ENCODE measurements at regions not wholly inside any gene's neighbourhood (a gene's known extent, or its start where the extent isn't known, plus 50 kb on each side); places are given as distances from the start of the nearest gene placed in this dataset.

DNA sequence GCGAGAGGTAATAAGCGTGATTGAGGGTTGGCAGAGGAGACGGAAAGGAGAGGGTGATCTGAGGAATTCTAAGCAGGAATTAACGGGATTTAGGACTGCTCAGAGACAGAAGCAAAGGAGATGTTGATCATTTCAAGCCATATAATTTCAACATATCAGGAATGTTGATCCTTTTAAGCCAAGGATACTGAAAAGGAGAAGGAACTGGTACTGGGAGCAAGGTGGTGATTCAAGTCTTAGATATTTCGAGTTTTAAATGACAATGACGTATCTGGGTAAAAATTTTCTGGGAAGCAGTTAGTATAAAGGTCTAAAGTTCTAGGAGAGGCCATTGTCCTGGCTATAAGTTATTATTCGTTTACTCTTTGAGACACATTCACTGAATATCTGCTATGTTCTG, 91.3 kb upstream of the OGFRL1 start:
- Histone ChIP-seq H3K4me1 (ENCODE audit: control insufficient read depth, insufficient read depth, low read length) (peaks cover 3% of the 10 kb centered on the region), H3K4me3 (ENCODE audit: low read depth, low read length) (no peak overlapping the region), H3K9me3 (ENCODE audit: control insufficient read depth, insufficient read depth, low read depth, low read length) (no peaks in the 10 kb centered on the region), H3K36me3 (ENCODE audit: control insufficient read depth in 2 of 2, insufficient read depth in 1 of 2, low read length in 2 of 2) (no peaks in the 10 kb centered on the region), H3K27ac (ENCODE audit: extremely low read depth, low read depth, low read length) (no peak overlapping the region)
- POLR2A ChIA-PET: interaction anchor here (1.3 kb wide), 1 partner anchor 91 kb away, joined by 4 read pairs; the partner anchor contains the start of gene OGFRL1
- TF ChIP-seq ZNF76 (tag by site-specific recombination; IDR thresholded peaks at IDR 0.05; ENCODE audit: borderline replicate concordance, low read depth) (no peak), ZNF354C (tag by site-specific recombination; IDR thresholded peaks at IDR 0.05; ENCODE audit: borderline replicate concordance, low read depth) (no peak), HOXA7 (CRISPR knock-in tag; IDR thresholded peaks at IDR 0.05; ENCODE audit: borderline replicate concordance) (no peak), EGR2 (tag by site-specific recombination; IDR thresholded peaks at IDR 0.05; ENCODE audit: low read depth) (no peak), ZNF830 (tag by site-specific recombination; IDR thresholded peaks at IDR 0.05; ENCODE audit: low read depth) (no peak), ZNF707 (tag by site-specific recombination; IDR thresholded peaks at IDR 0.05) (no peak), TCF7L2 (IDR thresholded peaks at IDR 0.05; ENCODE audit: borderline replicate concordance, low read depth, low read length) (no peak), ZNF521 (tag by site-specific recombination; IDR thresholded peaks at IDR 0.05) (no peak), TRIM28 (IDR thresholded peaks at IDR 0.05; ENCODE audit: borderline replicate concordance, low read length) (no peak), GLIS1 (tag by site-specific recombination; IDR thresholded peaks at IDR 0.05) (no peak), ZBTB8A (tag by site-specific recombination; IDR thresholded peaks at IDR 0.05) (no peak), ZNF211 (tag by site-specific recombination; IDR thresholded peaks at IDR 0.05; ENCODE audit: low read depth) (no peak)
- TF ChIP-seq, protein P1, sequence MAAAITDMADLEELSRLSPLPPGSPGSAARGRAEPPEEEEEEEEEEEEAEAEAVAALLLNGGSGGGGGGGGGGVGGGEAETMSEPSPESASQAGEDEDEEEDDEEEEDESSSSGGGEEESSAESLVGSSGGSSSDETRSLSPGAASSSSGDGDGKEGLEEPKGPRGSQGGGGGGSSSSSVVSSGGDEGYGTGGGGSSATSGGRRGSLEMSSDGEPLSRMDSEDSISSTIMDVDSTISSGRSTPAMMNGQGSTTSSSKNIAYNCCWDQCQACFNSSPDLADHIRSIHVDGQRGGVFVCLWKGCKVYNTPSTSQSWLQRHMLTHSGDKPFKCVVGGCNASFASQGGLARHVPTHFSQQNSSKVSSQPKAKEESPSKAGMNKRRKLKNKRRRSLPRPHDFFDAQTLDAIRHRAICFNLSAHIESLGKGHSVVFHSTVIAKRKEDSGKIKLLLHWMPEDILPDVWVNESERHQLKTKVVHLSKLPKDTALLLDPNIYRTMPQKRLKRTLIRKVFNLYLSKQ (tag by site-specific recombination; IDR thresholded peaks at IDR 0.05; ENCODE audit: borderline replicate concordance): no peak
- TF ChIP-seq, protein P2, sequence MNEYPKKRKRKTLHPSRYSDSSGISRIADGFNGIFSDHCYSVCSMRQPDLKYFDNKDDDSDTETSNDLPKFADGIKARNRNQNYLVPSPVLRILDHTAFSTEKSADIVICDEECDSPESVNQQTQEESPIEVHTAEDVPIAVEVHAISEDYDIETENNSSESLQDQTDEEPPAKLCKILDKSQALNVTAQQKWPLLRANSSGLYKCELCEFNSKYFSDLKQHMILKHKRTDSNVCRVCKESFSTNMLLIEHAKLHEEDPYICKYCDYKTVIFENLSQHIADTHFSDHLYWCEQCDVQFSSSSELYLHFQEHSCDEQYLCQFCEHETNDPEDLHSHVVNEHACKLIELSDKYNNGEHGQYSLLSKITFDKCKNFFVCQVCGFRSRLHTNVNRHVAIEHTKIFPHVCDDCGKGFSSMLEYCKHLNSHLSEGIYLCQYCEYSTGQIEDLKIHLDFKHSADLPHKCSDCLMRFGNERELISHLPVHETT (tag by site-specific recombination; IDR thresholded peaks at IDR 0.05): no peak
- TF ChIP-seq, protein P3, sequence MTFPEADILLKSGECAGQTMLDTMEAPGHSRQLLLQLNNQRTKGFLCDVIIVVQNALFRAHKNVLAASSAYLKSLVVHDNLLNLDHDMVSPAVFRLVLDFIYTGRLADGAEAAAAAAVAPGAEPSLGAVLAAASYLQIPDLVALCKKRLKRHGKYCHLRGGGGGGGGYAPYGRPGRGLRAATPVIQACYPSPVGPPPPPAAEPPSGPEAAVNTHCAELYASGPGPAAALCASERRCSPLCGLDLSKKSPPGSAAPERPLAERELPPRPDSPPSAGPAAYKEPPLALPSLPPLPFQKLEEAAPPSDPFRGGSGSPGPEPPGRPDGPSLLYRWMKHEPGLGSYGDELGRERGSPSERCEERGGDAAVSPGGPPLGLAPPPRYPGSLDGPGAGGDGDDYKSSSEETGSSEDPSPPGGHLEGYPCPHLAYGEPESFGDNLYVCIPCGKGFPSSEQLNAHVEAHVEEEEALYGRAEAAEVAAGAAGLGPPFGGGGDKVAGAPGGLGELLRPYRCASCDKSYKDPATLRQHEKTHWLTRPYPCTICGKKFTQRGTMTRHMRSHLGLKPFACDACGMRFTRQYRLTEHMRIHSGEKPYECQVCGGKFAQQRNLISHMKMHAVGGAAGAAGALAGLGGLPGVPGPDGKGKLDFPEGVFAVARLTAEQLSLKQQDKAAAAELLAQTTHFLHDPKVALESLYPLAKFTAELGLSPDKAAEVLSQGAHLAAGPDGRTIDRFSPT (tag by site-specific recombination; IDR thresholded peaks at IDR 0.05): no peak
- TF ChIP-seq, protein P4, sequence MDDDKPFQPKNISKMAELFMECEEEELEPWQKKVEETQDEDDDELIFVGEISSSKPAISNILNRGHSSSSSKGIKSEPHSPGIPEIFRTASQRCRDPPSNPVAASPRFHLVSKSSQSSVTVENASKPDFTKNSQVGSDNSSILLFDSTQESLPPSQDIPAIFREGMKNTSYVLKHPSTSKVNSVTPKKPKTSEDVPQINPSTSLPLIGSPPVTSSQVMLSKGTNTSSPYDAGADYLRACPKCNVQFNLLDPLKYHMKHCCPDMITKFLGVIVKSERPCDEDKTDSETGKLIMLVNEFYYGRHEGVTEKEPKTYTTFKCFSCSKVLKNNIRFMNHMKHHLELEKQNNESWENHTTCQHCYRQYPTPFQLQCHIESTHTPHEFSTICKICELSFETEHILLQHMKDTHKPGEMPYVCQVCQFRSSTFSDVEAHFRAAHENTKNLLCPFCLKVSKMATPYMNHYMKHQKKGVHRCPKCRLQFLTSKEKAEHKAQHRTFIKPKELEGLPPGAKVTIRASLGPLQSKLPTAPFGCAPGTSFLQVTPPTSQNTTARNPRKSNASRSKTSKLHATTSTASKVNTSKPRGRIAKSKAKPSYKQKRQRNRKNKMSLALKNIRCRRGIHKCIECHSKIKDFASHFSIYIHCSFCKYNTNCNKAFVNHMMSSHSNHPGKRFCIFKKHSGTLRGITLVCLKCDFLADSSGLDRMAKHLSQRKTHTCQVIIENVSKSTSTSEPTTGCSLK (tag by site-specific recombination; IDR thresholded peaks at IDR 0.05): no peak
- TF ChIP-seq, protein P5, sequence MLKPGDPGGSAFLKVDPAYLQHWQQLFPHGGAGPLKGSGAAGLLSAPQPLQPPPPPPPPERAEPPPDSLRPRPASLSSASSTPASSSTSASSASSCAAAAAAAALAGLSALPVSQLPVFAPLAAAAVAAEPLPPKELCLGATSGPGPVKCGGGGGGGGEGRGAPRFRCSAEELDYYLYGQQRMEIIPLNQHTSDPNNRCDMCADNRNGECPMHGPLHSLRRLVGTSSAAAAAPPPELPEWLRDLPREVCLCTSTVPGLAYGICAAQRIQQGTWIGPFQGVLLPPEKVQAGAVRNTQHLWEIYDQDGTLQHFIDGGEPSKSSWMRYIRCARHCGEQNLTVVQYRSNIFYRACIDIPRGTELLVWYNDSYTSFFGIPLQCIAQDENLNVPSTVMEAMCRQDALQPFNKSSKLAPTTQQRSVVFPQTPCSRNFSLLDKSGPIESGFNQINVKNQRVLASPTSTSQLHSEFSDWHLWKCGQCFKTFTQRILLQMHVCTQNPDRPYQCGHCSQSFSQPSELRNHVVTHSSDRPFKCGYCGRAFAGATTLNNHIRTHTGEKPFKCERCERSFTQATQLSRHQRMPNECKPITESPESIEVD (tag by site-specific recombination; IDR thresholded peaks at IDR 0.05): no peak
- TF ChIP-seq, protein P6, sequence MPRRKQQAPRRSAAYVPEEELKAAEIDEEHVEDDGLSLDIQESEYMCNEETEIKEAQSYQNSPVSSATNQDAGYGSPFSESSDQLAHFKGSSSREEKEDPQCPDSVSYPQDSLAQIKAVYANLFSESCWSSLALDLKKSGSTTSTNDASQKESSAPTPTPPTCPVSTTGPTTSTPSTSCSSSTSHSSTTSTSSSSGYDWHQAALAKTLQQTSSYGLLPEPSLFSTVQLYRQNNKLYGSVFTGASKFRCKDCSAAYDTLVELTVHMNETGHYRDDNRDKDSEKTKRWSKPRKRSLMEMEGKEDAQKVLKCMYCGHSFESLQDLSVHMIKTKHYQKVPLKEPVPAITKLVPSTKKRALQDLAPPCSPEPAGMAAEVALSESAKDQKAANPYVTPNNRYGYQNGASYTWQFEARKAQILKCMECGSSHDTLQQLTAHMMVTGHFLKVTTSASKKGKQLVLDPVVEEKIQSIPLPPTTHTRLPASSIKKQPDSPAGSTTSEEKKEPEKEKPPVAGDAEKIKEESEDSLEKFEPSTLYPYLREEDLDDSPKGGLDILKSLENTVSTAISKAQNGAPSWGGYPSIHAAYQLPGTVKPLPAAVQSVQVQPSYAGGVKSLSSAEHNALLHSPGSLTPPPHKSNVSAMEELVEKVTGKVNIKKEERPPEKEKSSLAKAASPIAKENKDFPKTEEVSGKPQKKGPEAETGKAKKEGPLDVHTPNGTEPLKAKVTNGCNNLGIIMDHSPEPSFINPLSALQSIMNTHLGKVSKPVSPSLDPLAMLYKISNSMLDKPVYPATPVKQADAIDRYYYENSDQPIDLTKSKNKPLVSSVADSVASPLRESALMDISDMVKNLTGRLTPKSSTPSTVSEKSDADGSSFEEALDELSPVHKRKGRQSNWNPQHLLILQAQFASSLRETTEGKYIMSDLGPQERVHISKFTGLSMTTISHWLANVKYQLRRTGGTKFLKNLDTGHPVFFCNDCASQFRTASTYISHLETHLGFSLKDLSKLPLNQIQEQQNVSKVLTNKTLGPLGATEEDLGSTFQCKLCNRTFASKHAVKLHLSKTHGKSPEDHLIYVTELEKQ (tag by site-specific recombination; IDR thresholded peaks at IDR 0.05; ENCODE audit: borderline replicate concordance): no peak
- CTCF ChIA-PET: interaction anchor here (1.3 to 2.8 kb wide), 3 partner anchors 10 to 184 kb away, joined by 3 to 11 read pairs (median 4); partner anchors contain the start of gene OGFRL1

Data from HEK293 (cell line).